VCaP (cell line): ENCODE measurements at regions not wholly inside any gene's neighbourhood (a gene's known extent, or its start where the extent isn't known, plus 50 kb on each side); places are given as distances from the start of the nearest gene placed in this dataset.

Experiments used
- H3K27ac ChIP-seq: fragments of 450-650 bp; 2 replicates; pipeline ENCODE4 v1.5.1; 2017
- CTCF ChIP-seq: fragments of 450-650 bp; conservative IDR thresholded peaks from 2 replicates; pipeline ENCODE4 v1.5.1; 2017; ENCODE audit warnings: mild to moderate bottlenecking, moderate library complexity

- no peak overlapping the region for H3K27ac ChIP-seq
- no peak for TF ChIP-seq CTCF
Observed at GRCh38 chr11:80104191-80104590, 663.4 kb upstream of the TENM4 start.

GRCh38 chr11:80103142-80103859 is 662.5 kb upstream of the TENM4 start:
- H3K27ac ChIP-seq: no peak overlapping the region
- no peak for TF ChIP-seq CTCF

GRCh38 chr11:80097146-80097545 is 656.3 kb upstream of the TENM4 start:
- TF ChIP-seq CTCF: no peak
- no peak overlapping the region for H3K27ac ChIP-seq

- H3K27ac ChIP-seq: no peak overlapping the region
- no peak for TF ChIP-seq CTCF
Observed at GRCh38 chr11:80096736-80097135, 655.9 kb upstream of the TENM4 start.

GRCh38 chr11:80086496-80087055 is 645.7 kb upstream of the TENM4 start:
- peak overlapping the region; percentile 86; the same call in 1 of the 2 replicates for H3K27ac ChIP-seq
- no peak for TF ChIP-seq CTCF

- TF ChIP-seq CTCF: no peak
- H3K27ac ChIP-seq: peak overlapping the region; percentile 86
Observed at GRCh38 chr11:80085563-80085962, 644.7 kb upstream of the TENM4 start.

- H3K27ac ChIP-seq: peak overlapping the region; percentile 86
- TF ChIP-seq CTCF: no peak
Observed at GRCh38 chr11:80084608-80085007, 643.8 kb upstream of the TENM4 start.
